Neutrophil (primary cell): ENCODE measurements at regions not wholly inside any gene's neighbourhood (a gene's known extent, or its start where the extent isn't known, plus 50 kb on each side); places are given as distances from the start of the nearest gene placed in this dataset.

ENCODE experiments used
- H3K27ac ChIP-seq: fragments of 200-600 bp; sonication (generic); 2 replicates; pipeline ENCODE4 v1.5.1; 2016; ENCODE audit warnings: mild to moderate bottlenecking, moderate library complexity
- H3K27me3 ChIP-seq: fragments of 200-600 bp; sonication (generic); 2 replicates; pipeline ENCODE4 v1.6.0; 2016; ENCODE audit warnings: mild to moderate bottlenecking
- H3K36me3 ChIP-seq: fragments of 200-600 bp; sonication (generic); 2 replicates; pipeline ENCODE4 v1.5.1; 2017
- H3K4me1 ChIP-seq, 2 experiments: fragments of 200-600 bp in 1 of 2; sonication (generic) in 1 of 2; 1 replicate in 1 of 2; 2 replicates in 1 of 2; pipeline versions ENCODE4 v1.5.1 to v1.6.1; 2013 to 2016; ENCODE audit warnings: low read depth in 1 of 2, low read length in 1 of 2, mild to moderate bottlenecking in 1 of 2, moderate library complexity in 1 of 2; ENCODE audit not compliant: control insufficient read depth in 1 of 2, insufficient read depth in 1 of 2
- H3K4me3 ChIP-seq, 2 experiments: fragments of 200-600 bp in 1 of 2; sonication (generic) in 1 of 2; 1 replicate in 1 of 2; 2 replicates in 1 of 2; pipeline ENCODE4 v1.5.1; 2013 to 2016; ENCODE audit warnings: low read depth in 1 of 2, low read length in 1 of 2, mild to moderate bottlenecking in 1 of 2, moderate library complexity in 1 of 2
- H3K9me3 ChIP-seq: fragments of 200-600 bp; sonication (generic); 2 replicates; pipeline ENCODE4 v1.5.1; 2016
- CTCF ChIP-seq: fragments of 200-600 bp; sonication (generic); IDR thresholded peaks from 2 replicates; pipeline ENCODE4 v1.5.1; 2016; ENCODE audit warnings: antibody characterized with exemption

GRCh38 chr6:97822632-97823031, 539.6 kb upstream of the MMS22L start:
- H3K36me3 ChIP-seq: no peaks in the 10 kb centered on the region
- H3K9me3 ChIP-seq: no peaks in the 10 kb centered on the region
- TF ChIP-seq CTCF: no peak
- H3K4me3 ChIP-seq: no peak overlapping the region
- no peaks in the 10 kb centered on the region for H3K4me1 ChIP-seq
- H3K27ac ChIP-seq: no peak overlapping the region
- H3K27me3 ChIP-seq: no peaks in the 10 kb centered on the region

GRCh38 chr6:97841763-97842162, 558.7 kb upstream of the MMS22L start:
- Histone ChIP-seq H3K27me3 (no peaks in the 10 kb centered on the region), H3K9me3 (no peaks in the 10 kb centered on the region)

DNA sequence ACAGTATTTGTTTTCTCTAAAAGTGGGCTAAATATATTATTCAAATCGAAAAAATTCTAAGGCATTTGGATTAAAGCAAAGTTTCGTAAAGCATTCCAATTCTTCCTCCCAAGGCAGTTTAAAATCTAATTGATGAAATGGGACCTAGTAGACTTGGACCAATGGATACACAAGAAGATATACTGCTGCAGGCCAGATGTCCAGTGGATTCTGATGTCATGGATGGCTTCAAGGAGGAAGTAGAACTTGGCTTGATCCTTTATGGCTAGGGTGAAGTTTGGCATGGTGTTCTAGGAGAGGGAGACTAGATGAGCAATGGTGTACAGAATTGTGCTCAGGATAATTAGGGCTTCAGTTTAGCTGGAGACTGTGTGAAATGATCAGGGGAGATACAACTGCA, 559.5 kb upstream of the MMS22L start:
- no peaks in the 10 kb centered on the region for H3K27me3 ChIP-seq
- H3K27ac ChIP-seq: no peak overlapping the region
- no peak overlapping the region for H3K4me3 ChIP-seq
- H3K4me1 ChIP-seq: no peaks in the 10 kb centered on the region
- no peaks in the 10 kb centered on the region for H3K9me3 ChIP-seq
- TF ChIP-seq CTCF: no peak
- H3K36me3 ChIP-seq: no peaks in the 10 kb centered on the region

More at GRCh38 chr6:97841763-97842162, 558.7 kb upstream of the MMS22L start:
- no peaks in the 10 kb centered on the region for H3K36me3 ChIP-seq
- TF ChIP-seq CTCF: no peak
- no peaks in the 10 kb centered on the region for H3K4me1 ChIP-seq
- H3K4me3 ChIP-seq: no peak overlapping the region
- H3K27ac ChIP-seq: no peak overlapping the region

GRCh38 chr6:97849390-97849789, 566.4 kb upstream of the MMS22L start:
- Histone ChIP-seq H3K36me3 (no peaks in the 10 kb centered on the region), H3K27ac (no peak overlapping the region), H3K9me3 (no peaks in the 10 kb centered on the region), H3K4me1 (no peaks in the 10 kb centered on the region), H3K4me3 (no peak overlapping the region), H3K27me3 (no peaks in the 10 kb centered on the region)
- TF ChIP-seq CTCF: no peak

DNA sequence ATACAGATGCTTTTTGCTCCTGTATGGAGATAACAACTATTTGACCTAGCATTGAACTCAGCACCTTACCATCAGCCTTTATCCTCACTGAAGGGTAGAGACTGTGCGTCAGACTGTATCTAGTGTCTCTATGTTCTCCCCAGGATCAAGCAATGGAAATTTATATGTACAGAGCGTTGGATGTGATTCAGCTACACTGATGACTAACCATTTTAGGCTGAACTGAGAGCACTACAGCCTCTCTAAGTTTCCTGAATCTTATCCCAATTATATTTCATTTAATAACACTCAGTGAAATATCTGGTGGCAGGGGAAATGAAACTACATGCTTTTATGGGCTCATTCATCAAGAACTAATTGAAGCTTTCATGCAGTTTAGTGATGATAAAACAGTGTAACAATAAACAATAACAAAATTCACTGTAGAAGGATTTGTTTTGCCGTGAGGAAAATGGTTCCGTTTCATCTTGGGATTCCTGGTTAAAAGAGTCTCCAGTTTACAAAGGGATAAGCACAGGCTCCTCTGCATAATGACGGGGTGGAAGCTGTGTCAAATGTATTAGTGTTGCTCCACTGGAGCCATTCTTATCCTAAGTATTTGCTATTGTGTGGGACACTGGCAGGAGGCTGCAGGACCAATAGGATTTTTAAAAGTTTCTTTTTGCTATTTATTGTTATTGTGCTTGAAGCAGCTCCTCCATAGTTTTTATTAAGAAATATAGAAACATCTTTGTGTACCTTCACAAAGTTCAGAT, 567.6 kb upstream of the MMS22L start:
- Histone ChIP-seq H3K4me1 (no peaks in the 10 kb centered on the region), H3K27me3 (no peaks in the 10 kb centered on the region), H3K36me3 (no peaks in the 10 kb centered on the region), H3K27ac (no peak overlapping the region), H3K9me3 (no peaks in the 10 kb centered on the region), H3K4me3 (no peak overlapping the region)
- no peak for TF ChIP-seq CTCF
